Tibial artery (tissue), 4 donors: ENCODE measurements at regions not wholly inside any gene's neighbourhood (a gene's known extent, or its start where the extent isn't known, plus 50 kb on each side); places are given as distances from the start of the nearest gene placed in this dataset.
A peak's percentile ranks its signal among the peaks of the same experiment; 100 is the strongest.

Experiments
- DNase-seq, 2 donors: peaks; one replicate each; pipeline ENCODE4 v3.0.0-alpha.2; 2019
- H3K27ac ChIP-seq, 2 donors: fragments of 200-600 bp; sonication (generic) in 1 of 2; 1 replicate in 1 of 2; 2 replicates in 1 of 2; pipeline ENCODE4 v1.5.1; 2018 to 2019; ENCODE audit warnings: mild to moderate bottlenecking in 1 of 2
- H3K27me3 ChIP-seq, 2 donors: fragments of 200-600 bp; sonication (generic) in 1 of 2; one replicate each; pipeline versions ENCODE4 v1.5.1 to v1.6.0; 2016 to 2019
- H3K36me3 ChIP-seq, 3 donors: fragments of 200-600 bp; sonication (generic) in 2 of 3; one replicate each; pipeline ENCODE4 v1.5.1; 2016 to 2019; ENCODE audit warnings: mild to moderate bottlenecking in 2 of 3
- H3K4me1 ChIP-seq, 4 donors: fragments of 200-600 bp; sonication (generic) in 2 of 4; 1 replicate in 3 of 4; 2 replicates in 1 of 4; pipeline ENCODE4 v1.5.1; 2016 to 2019
- H3K4me3 ChIP-seq, 2 donors: fragments of 200-600 bp; sonication (generic) in 1 of 2; 1 replicate in 1 of 2; 2 replicates in 1 of 2; pipeline ENCODE4 v1.5.1; 2018 to 2019; ENCODE audit warnings: mild to moderate bottlenecking in 2 of 2
- H3K9me3 ChIP-seq, 3 donors: fragments of 200-600 bp; sonication (generic) in 1 of 3; one replicate each; pipeline ENCODE4 v1.5.1; 2016 to 2019
- CTCF ChIP-seq, 2 experiments: fragments of 200-600 bp in 1 of 2; fragments of 450-650 bp in 1 of 2; IDR thresholded peaks; one replicate each; pipeline ENCODE4 v1.5.1; 2017 to 2019; ENCODE audit warnings: antibody characterized with exemption in 2 of 2, mild to moderate bottlenecking in 1 of 2, moderate library complexity in 1 of 2
- intact Hi-C: fragments of 100-400 bp; cut with DNase I; formaldehyde crosslinking; loops from one replicate; pipeline ENCODE4 v1.15.0; 2023; ENCODE audit warnings: low total_unique reads

- TF ChIP-seq CTCF (IDR thresholded peaks at IDR 0.05): no peak
- Histone ChIP-seq H3K4me3 (no peak overlapping the region), H3K9me3 (peaks cover 9 to 25% (median 12%) of the 10 kb centered on the region in 3 donors), H3K27ac (no peak overlapping the region), H3K36me3 (no peaks in the 10 kb centered on the region), H3K4me1 (peaks cover 0 to 7% (median 3%) of the 10 kb centered on the region in 4 donors), H3K27me3 (no peaks in the 10 kb centered on the region)
- DNase-seq: no peak
- intact Hi-C loops: no loop called here
Observed at GRCh38 chr2:240356700-240357640, 78.5 kb upstream of the GPC1 start.

- TF ChIP-seq CTCF (IDR thresholded peaks at IDR 0.05): no peak
- H3K27me3 ChIP-seq: no peaks in the 10 kb centered on the region
- H3K4me3 ChIP-seq: no peak overlapping the region
- no peak overlapping the region for H3K27ac ChIP-seq
- no peaks in the 10 kb centered on the region for H3K36me3 ChIP-seq
- intact Hi-C loops: no loop called here
- H3K9me3 ChIP-seq: peaks cover 9 to 25% (median 12%) of the 10 kb centered on the region in 3 donors
- H3K4me1 ChIP-seq: peaks cover 0 to 13% (median 5%) of the 10 kb centered on the region in 4 donors
- no peak for DNase-seq
Observed at GRCh38 chr2:240357641-240358012, 77.8 kb upstream of the GPC1 start.

- intact Hi-C loops: no loop called here
- Histone ChIP-seq H3K27me3 (no peaks in the 10 kb centered on the region), H3K9me3 (peaks cover 9 to 25% (median 12%) of the 10 kb centered on the region in 3 donors), H3K27ac (no peak overlapping the region), H3K4me3 (no peak overlapping the region), H3K36me3 (no peaks in the 10 kb centered on the region), H3K4me1 (peaks cover 0 to 17% (median 10%) of the 10 kb centered on the region in 4 donors)
- DNase-seq: peak in 1 of 2 donors; percentile 44
- TF ChIP-seq CTCF (IDR thresholded peaks at IDR 0.05): no peak
Observed at GRCh38 chr2:240358080-240358479, 77.4 kb upstream of the GPC1 start.

GRCh38 chr2:240358821-240359397, 76.6 kb upstream of the GPC1 start:
- no peak overlapping the region for H3K27ac ChIP-seq
- peaks cover 0 to 25% (median 14%) of the 10 kb centered on the region in 4 donors for H3K4me1 ChIP-seq
- peak in 1 of 2 donors; percentile 57 for DNase-seq
- intact Hi-C loops: no loop called here
- peaks cover 9 to 25% (median 12%) of the 10 kb centered on the region in 3 donors for H3K9me3 ChIP-seq
- no peak overlapping the region for H3K4me3 ChIP-seq
- no peaks in the 10 kb centered on the region for H3K36me3 ChIP-seq
- no peak for TF ChIP-seq CTCF (IDR thresholded peaks at IDR 0.05)
- H3K27me3 ChIP-seq: no peaks in the 10 kb centered on the region

GRCh38 chr2:240359695-240360094, 75.8 kb upstream of the GPC1 start:
- Histone ChIP-seq H3K9me3 (peaks cover 9 to 25% (median 12%) of the 10 kb centered on the region in 3 donors), H3K27ac (no peak overlapping the region), H3K4me1 (peaks cover 0 to 33% (median 18%) of the 10 kb centered on the region in 4 donors), H3K4me3 (no peak overlapping the region), H3K36me3 (no peaks in the 10 kb centered on the region), H3K27me3 (no peaks in the 10 kb centered on the region)
- intact Hi-C loops: no loop called here
- TF ChIP-seq CTCF (IDR thresholded peaks at IDR 0.05): no peak
- peak in 1 of 2 donors; percentile 38 for DNase-seq
